Erythroblast (primary cell): ENCODE measurements at regions not wholly inside any gene's neighbourhood (a gene's known extent, or its start where the extent isn't known, plus 50 kb on each side); places are given as distances from the start of the nearest gene placed in this dataset.

ENCODE experiments used
- DNase-seq, 2 experiments: peaks; one replicate each; lab custom pipeline; 2025; lab: John Stamatoyannopoulos, UW
- GATA1 ChIP-seq: IDR thresholded peaks from 2 replicates; pipeline ENCODE4 v1.6.1; 2011; ENCODE audit warnings: low read depth, mild to moderate bottlenecking, control low read depth, low read length, moderate library complexity
- POLR2A ChIP-seq: IDR thresholded peaks from 2 replicates; pipeline ENCODE4 v1.6.1; 2011; ENCODE audit warnings: mild to moderate bottlenecking, low read length

DNA sequence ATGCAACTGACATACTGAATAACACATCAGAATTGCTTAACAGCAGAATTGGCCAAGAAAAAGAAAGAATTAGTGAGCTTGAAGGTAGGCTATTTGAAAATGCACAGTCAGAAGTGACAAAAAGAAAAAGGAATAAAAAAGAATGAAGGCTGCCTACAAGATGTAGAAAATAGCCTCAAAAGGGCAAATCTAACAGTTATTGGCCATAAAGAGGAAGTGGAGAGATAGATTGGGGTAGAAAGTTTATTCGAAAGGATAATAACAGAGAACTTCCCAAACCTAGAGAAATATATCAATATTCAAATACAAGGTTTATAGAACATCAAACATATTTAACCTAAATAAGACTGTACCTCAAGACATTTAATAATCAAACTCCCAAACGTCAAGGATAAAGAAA lies 67.5 kb downstream of the ATP6V1G3 start:
- TF ChIP-seq POLR2A: no peak
- DNase-seq: no peak

DNA sequence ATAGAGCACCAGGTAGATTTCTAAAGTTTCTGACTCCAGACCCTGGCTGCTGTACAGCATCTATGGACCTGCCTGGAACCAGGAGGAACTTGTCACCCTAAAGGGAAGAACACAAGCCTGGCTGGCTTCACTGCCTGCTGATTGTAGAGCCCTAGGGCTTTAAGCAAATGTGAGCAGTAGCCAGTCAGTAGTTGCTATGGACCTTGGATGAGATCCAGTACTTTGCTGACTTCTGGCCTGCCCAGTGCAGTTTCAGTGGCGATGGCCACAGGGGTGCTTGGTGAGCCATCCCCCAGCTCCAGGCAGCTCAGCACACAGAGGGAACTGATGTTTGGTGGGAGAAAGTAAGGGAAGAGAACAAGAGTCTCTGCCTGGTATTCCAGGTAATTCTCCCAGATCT lies 68.4 kb downstream of the ATP6V1G3 start:
- TF ChIP-seq POLR2A: no peak
- no peak for TF ChIP-seq GATA1
- no peak for DNase-seq

DNA sequence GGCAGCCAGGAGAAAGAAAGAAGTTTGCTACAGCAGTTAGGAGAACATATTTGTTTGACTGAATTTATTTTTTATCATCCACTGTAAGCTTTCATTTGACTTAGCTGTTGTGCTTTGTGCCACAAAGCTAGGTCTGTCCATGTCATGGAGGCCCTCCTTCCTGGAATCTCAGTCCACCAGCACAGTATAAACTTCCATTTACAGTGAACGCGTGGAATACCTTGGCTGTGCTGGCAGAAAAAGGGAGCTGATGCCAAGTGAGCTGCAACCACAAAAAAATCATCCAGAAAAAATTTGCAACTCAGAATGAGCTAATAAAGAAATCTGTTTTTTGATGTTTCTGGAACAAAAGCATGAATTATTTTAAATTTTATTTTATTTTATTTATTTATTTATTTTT lies 72.6 kb downstream of the ATP6V1G3 start:
- no peak for TF ChIP-seq GATA1
- no peak for TF ChIP-seq POLR2A
- no peak for DNase-seq

DNA sequence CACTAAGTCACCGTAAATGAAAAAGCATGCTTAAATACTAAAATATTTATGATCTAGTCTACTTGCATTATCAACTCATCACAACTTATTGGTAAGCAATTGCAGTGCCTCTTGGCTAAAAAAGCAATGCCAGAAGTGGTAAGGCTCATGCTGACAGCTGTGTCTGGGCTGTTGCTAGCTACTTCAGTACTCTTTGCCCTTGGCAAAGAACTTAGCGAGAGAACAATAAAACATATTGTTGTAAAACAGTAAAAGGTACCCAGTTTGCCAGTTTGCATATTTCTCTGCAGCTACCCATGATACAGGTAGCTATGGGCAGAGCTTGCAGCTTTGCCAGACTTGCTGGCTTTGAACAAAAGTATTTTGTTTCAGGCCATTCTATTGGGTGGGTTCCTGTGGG lies 73.1 kb downstream of the ATP6V1G3 start:
- TF ChIP-seq GATA1 (no peak), POLR2A (no peak)
- no peak for DNase-seq

DNA sequence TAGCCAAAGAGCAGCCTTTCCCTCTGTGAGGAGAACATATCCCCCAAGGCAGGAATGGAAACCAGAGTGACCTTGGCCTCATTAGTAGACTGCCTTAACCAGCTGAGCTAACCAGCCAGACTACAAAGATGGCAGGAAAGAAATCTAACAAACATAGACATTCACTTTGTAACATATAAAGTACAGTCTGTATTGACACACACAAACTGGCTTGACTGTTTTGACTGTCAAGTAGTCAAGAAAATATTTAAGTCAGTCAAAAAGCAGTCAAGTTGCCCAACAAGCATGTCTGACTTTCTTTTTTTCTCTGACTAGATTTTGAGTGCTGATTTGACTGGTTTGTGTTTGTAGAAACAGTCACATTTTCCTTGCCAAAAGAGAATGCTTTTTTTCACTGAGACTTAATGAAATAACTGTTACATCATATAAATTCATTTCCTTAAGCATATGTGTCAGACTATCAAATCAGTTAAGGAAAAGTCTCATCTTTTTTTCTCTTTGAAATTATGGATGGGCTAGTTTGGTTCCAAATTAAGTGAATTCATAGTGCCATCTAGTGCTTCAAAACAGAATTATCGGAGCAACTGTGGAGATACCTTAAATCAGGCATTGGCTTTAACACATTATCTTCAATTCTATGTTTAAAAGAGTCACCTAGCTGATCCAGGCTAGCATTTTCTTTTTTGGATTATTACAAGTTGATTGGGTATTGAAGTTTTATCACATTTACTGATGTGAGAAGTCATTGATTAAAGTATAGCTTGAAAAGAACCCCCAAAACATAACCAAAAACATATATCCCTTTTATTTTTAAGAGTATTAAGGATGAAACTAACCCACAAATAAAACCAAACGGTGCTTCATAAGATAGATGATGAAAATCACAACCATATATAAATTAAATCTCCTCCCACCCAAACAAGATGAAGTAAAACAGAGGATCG lies 75.0 kb downstream of the ATP6V1G3 start:
- TF ChIP-seq POLR2A (no peak), GATA1 (no peak)
- peak; percentile 31 to 63 for DNase-seq

DNA sequence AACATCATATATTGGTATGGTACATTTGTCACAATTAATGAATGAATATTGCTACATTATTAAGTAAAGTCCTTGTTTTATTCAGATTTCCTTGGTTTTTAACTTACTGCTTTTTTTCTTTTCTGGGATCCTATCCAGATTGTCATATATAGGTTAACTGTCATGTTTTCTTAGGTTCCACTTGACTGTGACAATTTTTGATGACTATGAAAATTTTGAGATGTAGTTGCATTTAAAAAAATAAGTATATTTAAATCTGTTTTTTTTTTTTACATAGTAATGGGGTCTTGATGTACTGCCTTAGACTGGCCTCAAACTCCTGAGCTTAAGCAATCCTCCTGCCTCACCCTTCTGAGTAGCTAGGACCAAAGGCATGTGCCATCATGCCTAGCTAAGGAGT lies 76.8 kb downstream of the ATP6V1G3 start:
- TF ChIP-seq POLR2A: no peak
- no peak for TF ChIP-seq GATA1
- no peak for DNase-seq

DNA sequence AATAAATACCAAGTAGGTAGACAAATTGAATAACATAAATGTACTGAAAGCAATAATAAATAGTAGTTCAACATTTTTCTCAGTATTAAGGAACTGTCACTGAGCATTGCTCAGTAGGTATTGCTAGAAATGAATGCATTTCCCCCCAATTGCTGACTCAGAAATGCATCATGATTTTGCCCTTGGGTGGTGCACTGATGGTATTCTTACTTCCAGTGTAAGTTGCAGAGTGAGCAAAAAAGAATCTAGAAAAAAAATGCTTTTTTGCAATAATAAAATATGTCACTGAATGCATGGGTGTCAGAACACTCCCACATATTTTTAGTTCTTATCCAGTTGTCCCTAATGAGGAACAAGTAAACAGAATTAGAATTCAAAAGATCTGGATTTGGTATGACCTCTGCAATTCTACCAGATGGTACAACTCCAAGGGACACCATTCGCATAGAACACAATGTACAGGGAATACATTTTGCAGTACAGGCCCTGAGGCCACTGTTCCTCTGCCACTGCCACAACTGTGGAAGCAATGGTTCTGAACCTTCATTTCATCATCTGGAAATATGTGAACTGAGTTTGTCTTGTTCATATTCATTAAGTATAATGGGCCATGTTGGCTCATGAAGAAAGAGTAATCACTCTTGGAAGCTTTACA lies 78.0 kb downstream of the ATP6V1G3 start:
- DNase-seq: no peak
- TF ChIP-seq GATA1: no peak
- TF ChIP-seq POLR2A: no peak

DNA sequence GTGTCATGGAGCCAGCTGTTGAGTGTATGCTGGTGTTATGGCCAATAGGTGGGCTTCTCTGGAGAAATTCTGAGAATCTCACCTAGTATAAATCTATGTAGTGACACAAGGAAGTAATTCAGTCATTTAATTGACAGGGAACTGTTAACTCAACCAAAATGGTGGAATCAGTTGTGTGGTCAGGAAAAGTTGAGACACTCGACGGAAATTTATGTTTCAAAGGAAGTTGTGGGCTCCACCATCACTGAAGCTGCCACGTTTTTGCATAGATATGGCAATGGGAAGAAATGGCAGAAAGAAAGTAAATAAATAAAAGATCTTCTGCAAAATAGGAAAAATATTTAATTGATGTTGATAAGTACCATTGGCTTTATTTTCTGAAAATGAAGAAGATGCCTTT lies 84.5 kb downstream of the ATP6V1G3 start:
- no peak for DNase-seq

DNA sequence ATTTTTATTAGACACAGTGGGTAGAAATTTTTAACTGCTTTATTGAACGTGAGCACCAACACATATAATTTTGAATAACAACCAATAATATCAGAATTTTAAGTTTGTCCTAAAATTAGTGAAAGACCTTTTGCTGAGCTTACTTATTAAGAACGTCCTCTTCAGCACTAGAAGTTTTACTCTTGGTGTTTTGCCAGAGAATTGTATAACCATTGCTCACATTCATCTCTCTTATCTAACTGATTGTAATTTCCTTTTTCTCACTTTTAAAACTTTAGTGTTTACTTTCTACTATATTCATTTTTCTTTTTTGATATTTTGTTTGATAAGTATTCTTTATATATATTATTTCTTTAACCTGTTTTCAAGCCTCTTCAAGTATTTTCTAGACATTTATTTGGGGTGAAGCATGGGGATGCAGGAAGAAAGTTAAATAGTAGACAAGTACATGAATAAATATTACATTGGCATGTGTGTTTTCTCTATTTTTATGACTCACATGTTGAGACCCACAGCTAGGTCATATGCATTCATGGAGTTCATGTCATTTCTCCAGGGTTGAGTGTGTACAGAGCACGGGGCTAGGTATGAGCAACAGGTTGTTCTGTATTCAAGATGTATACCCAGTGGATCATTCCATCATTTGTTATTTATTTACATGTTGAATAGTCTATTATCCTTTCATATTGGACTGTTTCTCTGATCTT lies 90.6 kb downstream of the ATP6V1G3 start:
- TF ChIP-seq GATA1 (no peak), POLR2A (no peak)
- no peak for DNase-seq

More for the DNA sequence above, 84.5 kb downstream of the ATP6V1G3 start:
- TF ChIP-seq POLR2A (no peak), GATA1 (no peak)

DNA sequence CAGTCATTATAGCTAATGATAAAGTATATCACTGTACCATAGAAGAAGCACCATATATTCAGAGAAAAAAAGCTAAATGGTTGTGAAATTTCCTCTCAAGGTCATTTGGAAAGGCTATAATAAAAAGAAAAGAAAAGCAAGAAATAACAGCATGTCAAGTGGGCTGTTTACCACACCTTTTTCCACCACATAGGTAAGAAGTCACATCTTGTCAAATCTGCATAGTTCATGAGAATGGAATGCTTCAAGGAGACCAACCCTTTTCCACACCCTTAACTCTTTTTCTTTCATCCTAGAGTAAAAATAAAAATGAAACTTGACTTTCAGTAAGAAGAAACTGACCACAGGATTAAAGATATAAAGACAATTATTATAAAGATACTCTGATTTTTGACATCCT lies 91.2 kb downstream of the ATP6V1G3 start:
- DNase-seq: no peak
- TF ChIP-seq POLR2A (no peak), GATA1 (no peak)

DNA sequence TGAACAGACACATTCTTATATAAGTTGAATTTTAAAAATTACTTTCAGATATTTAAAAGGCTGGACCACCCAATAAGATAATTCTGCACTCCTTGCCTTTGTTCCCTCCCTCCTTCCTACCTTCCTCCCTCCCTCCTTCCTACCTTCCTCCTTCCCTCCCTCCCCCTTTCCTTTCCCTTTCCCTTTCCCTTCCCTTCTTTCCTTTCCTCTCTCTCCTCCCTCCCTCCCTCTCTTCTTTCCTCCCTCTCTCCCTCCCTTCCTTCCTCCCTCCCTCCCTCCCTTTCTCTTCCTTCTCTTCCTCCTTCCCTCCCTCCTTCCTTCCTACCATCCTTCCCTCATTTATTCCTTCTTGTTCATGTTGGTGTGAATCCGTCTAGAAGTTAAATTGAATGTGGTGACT lies 93.0 kb downstream of the ATP6V1G3 start:
- TF ChIP-seq GATA1 (no peak), POLR2A (no peak)
- no peak for DNase-seq

DNA sequence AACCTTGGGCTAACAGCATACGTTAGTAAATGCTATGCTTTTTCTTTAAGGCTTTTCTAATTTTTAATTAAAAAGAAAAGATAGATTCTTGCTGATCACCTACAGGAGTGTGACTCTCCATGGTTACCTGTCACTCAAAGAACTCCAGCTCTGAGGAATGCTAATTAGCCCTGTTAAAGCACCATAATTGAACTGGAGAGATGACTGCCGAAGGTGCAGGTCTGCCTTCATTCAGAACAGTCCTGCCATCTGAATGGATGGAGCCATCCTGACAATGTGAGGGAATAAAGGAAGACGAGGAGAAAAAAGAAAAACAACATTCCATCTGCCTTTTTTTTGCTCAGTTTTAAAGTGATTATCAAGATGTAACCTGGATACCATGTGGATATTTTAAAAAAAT lies 94.6 kb downstream of the ATP6V1G3 start:
- no peak for DNase-seq
- TF ChIP-seq POLR2A (no peak), GATA1 (no peak)

DNA sequence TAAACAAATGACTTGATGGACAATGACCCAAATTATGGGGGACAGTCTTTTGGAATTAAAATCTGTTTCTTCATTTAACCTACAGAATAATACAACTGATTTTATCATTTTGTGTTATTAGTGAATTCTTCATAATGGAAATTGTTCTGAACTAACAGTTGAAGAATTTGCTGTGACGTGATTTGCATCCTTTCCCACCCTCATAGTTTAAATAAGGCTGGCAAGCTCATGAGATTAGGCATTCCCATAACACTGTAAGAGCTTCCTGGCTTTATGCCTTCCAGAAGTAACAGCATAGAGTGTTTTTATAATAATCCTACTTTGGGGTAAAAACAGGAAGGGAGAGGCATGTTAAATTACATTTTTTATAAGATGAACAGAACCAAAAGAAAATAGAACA lies 95.7 kb downstream of the ATP6V1G3 start:
- DNase-seq: no peak
- TF ChIP-seq POLR2A: no peak
- no peak for TF ChIP-seq GATA1
